NCI-H1105 treated with DMSO at 0.1 percent for 48 hours (cell line): ENCODE measurements at regions not wholly inside any gene's neighbourhood (a gene's known extent, or its start where the extent isn't known, plus 50 kb on each side); places are given as distances from the start of the nearest gene placed in this dataset.
"Not testable (repeated sequence)": the region's sequence is repeated elsewhere in the genome, so short reads cannot be mapped to it uniquely, and the experiment has no call there.

ENCODE experiments used
- DNase-seq: peaks from one replicate; lab custom pipeline; 2025; lab: John Stamatoyannopoulos, UW

GRCh38 chr5:39696672-39697398 is 272.1 kb upstream of the DAB2 start:
- DNase-seq = no peak

- DNase-seq = no peak
Observed at GRCh38 chr5:39691993-39692392, 267.2 kb upstream of the DAB2 start.

- no peak for DNase-seq
Observed at GRCh38 chr5:39691136-39691535, 266.4 kb upstream of the DAB2 start.

GRCh38 chr5:39689919-39690318 is 265.1 kb upstream of the DAB2 start:
- no peak for DNase-seq

GRCh38 chr5:39687924-39688323 is 263.1 kb upstream of the DAB2 start:
- not testable (repeated sequence) for DNase-seq

- no peak for DNase-seq
Observed at GRCh38 chr5:39680213-39680612, 255.4 kb upstream of the DAB2 start.

GRCh38 chr5:39678534-39678933 is 253.8 kb upstream of the DAB2 start:
- no peak for DNase-seq

GRCh38 chr5:39675676-39676075 is 250.9 kb upstream of the DAB2 start:
- no peak for DNase-seq

- no peak for DNase-seq
Observed at GRCh38 chr5:39674209-39675082, 249.7 kb upstream of the DAB2 start.

- DNase-seq = no peak
Observed at GRCh38 chr5:39671561-39671961, 246.8 kb upstream of the DAB2 start.

- no peak for DNase-seq
Observed at GRCh38 chr5:39670955-39671354, 246.2 kb upstream of the DAB2 start.

- no peak for DNase-seq
Observed at GRCh38 chr5:39670391-39670790, 245.6 kb upstream of the DAB2 start.

GRCh38 chr5:39668980-39669379 is 244.2 kb upstream of the DAB2 start:
- no peak for DNase-seq

GRCh38 chr5:39665328-39665727 is 240.5 kb upstream of the DAB2 start:
- DNase-seq = no peak

GRCh38 chr5:39662945-39663344 is 238.2 kb upstream of the DAB2 start:
- DNase-seq = no peak

GRCh38 chr5:39661026-39661779 is 236.4 kb upstream of the DAB2 start:
- DNase-seq = no peak

GRCh38 chr5:39660020-39660419 is 235.2 kb upstream of the DAB2 start:
- DNase-seq = no peak

GRCh38 chr5:39658866-39659265 is 234.1 kb upstream of the DAB2 start:
- DNase-seq = no peak

GRCh38 chr5:39657943-39658342 is 233.2 kb upstream of the DAB2 start:
- DNase-seq = no peak

GRCh38 chr5:39656600-39656999 is 231.8 kb upstream of the DAB2 start:
- DNase-seq = no peak

GRCh38 chr5:39654715-39655114 is 229.9 kb upstream of the DAB2 start:
- DNase-seq = no peak

GRCh38 chr5:39652481-39652880 is 227.7 kb upstream of the DAB2 start:
- not testable (repeated sequence) for DNase-seq

- DNase-seq = no peak
Observed at GRCh38 chr5:39652036-39652435, 227.3 kb upstream of the DAB2 start.
